Hematopoietic multipotent progenitor cell (in vitro differentiated cells): ENCODE measurements at regions not wholly inside any gene's neighbourhood (a gene's known extent, or its start where the extent isn't known, plus 50 kb on each side); places are given as distances from the start of the nearest gene placed in this dataset.
"Not testable (repeated sequence)": the region's sequence is repeated elsewhere in the genome, so short reads cannot be mapped to it uniquely, and the experiment has no call there.

Experiments
- DNase-seq, 3 donors: peaks; one replicate each; pipeline ENCODE4 v3.0.0-alpha.2; 2011 to 2015; ENCODE audit warnings: low read depth in 2 of 3, low spot score in 2 of 3

DNA sequence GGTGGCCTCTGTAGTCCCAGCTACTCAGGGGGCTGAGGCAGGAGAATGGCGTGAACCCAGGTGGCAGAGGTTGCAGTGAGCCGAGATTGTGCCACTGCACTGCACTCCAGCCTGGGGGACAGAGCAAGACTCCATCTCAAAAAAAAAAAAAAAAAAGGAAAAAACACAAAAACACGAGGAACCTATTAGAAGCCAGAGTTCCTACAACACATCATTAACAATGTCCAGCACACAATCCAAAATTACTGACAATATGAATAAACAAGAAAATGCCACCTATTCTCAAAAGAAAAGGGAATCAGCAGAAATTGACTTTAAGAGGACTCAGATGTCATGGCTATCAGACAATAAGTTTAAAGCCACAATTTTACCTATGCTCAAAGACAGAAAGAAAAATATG, 57.3 kb upstream of the HS3ST3A1 start:
- DNase-seq, result not testable (repeated sequence)

DNA sequence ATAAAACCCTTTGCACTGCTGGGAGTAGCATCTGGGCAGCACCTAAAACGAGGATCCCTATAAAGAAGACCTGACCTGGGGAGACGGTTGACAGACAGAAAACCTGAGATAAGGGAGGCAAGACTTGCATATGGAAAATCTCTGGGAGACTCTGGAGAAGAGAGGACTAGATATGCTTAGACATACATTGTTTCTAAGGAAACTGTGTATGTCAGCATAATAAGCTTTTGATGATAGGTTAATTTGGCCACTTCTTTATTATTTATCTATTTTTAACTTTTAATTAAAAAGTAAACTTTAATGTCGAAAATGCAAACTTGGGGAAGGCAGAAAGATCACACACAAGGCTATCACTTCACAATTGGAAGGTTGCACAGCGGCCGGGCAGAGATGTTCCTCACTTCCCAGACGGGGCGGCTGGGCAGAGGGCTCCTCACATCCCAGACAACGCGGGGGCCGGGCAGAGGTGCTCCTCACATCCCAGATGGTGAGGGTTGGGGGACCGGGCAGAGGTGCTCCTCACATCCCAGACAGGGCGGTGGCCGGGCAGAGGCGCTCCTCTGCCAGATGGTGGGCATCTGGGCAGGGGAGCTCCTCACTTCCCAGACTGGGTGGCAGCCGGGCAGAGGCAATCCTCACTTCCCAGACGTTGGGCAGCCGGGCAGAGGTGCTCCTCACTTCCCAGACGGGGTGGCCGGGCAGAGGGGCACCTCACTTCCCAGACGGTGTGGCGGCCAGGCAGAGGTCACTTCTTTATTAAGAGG, 64.3 kb upstream of the HS3ST3A1 start:
- no peak for DNase-seq

DNA sequence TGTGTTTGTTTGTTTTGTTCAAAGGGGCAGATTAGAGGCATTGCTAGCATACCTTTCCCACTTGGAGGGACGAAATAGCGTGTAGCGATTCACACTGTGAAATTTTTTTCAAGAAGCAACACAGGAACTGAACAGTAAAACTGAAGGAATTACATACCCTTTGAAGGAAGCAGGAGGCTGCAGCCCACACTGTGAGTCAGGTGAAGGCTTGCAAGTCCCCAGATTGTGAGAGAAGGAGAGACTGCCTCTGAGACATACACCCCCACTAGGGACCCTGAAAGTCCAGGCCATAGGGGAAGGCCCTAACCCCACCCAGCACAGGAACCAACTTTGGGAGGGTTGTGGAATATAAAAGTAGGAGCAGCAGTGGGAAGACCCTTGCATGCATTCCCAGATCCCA, 69.6 kb upstream of the HS3ST3A1 start:
- no peak for DNase-seq

DNA sequence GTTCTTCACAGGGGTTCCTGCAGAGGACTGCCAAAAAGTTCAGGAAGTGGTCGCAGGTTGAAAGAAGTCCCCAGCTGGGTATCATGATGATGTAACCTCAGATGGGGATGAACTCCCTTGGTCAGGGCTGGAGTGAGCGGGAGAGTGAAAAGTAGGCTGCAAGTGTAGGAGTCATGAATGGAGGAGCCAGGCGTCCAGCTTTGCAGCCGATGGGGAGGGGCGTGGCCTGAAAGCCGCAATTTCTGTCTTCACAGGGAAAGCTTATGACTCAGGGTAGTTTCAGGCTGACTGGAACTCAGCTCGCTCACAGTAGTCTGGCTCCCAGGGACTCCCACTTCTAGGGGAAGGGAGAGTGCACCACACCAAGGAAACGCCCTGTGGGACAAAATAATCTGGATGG, 70.0 kb upstream of the HS3ST3A1 start:
- DNase-seq, result no peak

DNA sequence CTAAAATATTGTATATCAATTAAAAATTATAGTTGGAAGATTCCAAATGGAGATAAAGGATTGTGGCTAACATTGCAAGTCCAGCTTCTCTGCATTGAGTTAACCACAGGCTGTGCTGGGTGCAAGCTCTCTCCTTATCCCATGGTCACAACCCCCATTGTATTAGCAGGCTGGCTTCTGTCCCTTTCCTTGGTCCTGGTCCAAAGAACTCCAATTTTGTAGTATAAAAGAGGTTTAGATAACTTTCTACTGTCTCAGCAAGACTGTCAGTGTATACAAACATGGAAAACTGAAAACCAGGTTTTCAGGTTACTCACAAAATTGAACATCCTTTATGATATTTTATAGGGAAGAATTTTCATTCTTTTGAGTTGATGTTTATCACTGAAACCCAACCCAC, 76.6 kb upstream of the HS3ST3A1 start:
- no peak for DNase-seq

DNA sequence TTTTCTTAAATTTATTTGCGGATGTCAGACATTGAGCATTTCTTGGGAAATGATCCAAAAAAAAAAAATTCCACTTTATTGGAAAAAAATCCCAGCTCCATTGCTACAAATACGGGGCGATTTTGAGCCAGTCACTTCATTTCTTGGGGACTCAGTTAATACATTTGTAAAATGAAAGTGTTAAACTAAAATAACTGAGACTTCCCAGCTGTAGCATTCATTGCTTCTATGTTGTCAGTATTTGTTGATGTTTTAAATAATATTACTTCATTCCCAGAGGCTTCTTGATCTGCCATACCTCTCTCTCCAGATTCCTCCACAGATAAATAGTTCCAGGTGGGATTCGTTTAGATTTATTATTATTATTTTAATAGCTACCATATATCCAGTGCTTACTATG, 77.1 kb upstream of the HS3ST3A1 start:
- DNase-seq, result no peak

DNA sequence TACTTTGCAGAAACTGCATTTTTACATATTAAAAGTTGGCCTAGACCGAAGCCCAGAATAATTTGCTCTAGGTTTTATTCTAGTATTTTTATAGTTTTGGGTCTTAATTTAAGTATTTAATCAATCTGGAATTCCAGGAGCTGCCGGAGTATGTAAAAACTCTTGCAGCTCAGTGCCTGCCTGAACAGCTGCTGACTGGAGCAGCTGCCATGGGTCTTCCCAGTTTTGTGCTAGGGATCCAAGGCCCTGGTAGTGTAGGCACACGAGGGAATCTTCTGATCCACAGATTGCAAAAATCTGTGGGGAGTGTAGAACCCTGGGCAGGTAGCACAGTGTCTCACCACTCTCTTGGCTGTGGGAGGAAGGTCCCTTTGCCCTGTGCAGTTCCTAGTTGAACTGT, 87.0 kb upstream of the HS3ST3A1 start:
- DNase-seq, result no peak

DNA sequence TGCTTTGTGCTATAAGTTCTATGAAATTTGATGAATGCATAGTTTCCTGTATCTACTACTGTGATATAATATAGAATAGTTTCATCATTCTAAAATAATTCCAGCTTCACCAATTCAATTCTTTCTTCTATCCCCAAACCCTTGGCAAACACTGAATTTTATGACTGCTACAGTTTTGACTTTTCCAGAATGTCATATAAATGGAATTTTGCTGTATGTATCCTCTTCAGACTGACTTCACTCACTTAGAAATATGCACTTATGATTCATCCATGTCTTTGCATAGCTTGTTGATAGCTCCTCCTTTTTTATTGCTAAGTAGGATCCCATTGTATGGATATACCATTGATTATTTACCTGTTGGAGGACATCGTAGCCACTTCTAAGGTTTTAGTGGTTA, 89.1 kb upstream of the HS3ST3A1 start:
- DNase-seq, result no peak

DNA sequence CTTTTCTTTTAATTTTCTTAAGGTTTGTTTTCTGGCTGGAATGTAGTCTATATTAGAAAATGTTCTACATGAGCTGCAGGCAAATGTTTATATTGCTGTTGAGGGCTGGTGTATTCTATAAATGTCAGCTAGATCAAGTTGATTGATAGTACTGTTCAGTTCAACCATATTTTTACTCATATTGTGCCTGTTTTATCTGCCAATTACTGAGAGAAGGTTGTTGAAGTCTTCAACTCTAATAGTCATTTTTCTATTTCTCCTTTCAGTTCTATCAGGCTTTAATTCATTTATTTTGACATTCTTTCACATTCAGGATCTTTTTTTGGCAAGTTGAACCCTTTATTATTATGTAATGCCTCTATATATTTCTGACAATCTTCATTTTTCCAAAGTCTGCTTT, 93.2 kb upstream of the HS3ST3A1 start:
- no peak for DNase-seq

DNA sequence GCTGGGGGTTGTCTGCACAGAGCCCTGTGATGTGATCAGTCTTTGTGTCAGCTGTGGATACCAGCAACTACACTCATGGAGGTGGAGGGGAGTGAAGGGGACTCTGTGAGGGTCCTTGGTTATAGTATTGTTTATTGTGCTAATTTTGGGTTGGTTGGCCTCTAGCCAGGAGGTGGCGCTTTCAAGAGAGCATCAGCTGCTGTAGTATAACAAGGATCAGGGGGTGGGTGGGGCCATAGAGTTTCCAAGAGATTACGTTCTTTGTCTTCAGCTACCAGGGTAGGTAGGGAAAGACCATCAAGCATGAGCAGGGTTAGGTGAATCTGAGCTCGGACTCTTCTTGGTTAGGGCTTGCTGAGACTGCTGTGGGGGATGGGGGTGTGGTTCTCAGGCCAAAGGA, 97.1 kb upstream of the HS3ST3A1 start:
- no peak for DNase-seq

DNA sequence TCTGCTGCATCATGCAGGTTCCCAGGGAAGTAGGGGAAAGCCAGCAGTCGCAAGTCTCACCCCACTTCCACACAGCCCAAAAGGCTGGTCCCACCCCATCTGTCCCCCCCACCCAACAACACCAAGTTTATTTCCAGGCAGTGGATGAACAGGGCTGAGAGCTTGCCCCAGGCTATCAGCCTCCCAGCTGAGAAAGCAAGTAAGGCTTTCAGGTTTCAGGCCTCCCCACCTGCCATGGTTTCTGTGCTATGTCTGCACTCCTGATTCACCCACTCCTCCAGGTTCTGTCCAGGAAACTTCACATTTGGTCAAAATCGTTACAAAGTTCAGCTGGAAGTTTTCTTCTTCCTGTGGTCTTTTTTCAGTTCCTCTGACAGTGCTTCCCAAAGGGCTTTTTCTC, 97.5 kb upstream of the HS3ST3A1 start:
- no peak for DNase-seq

DNA sequence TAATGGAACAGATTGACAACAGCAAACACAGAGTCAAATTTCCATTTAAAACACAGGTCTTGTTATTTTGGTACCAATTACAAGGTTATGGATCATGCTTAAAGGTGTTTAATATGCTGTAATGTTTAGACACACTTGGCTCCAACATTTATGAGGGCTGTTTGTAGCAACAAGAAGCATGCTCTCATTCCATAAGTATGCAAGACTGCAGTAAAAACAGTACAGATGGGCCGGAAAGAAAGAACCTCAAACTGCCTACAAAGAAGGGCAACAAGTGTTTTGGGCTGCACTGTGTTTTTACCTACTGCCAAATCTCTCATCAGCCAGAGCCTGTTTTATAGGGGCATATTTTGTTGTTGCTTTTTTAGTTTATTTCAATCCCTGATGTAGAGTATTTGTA, 100.5 kb upstream of the HS3ST3A1 start:
- DNase-seq, result no peak

DNA sequence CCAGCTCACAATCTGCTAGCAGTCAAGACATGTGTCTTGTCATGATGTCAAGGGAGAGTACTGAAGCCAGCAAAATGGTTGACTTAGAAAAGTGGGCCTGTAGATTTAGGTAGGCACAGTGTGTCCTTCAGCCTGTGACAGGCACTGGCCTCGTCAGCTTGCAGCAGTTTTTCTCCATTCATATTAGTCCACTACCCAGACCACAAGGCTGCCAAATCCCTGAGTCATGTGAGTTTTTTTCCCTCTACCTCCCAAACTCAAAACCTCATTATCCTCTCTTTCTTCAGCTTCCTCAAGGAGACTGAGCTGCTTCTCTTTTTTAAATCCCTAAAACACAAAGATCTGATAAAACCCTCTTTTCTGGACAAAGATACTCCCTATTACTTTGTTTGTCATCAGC, 102.6 kb upstream of the HS3ST3A1 start:
- DNase-seq, result no peak

DNA sequence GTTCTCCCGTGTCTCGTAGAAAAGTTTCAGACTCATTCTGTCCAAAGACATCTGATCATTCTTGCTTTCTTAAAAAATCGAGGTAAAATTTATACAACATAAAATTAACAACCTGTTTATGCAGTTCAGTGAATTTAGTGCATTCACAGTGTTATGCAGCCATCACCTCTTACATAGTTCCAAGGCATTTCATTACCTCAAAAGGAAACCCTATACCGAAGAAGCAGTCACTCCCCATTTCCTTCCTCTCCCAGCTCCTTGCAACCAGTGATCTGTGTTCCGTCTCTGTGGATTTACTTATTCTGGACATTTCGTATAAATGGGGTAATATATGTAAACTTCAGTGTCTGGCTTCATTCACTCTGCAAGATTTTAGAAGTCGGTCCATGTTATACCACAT, 103.5 kb upstream of the HS3ST3A1 start:
- no peak for DNase-seq

DNA sequence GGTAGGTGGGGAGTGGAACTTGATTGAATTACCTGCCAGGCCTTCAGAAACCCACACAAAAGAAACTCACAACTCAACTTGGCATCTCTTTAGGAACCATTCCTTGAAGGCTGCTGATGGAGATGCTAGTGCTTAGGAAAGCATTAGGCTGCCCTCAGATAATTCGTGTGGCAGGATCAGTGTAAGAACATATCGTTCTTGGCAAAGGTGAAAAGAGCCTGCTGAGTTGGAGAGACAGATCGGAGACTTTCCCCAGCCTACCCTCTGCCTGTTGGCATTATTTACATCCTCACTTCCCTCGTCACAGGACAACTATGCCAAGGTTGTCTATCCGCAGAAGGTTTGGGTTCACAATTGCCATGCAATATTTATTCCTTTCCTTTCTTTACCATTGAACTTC, 120.0 kb upstream of the HS3ST3A1 start:
- no peak for DNase-seq

DNA sequence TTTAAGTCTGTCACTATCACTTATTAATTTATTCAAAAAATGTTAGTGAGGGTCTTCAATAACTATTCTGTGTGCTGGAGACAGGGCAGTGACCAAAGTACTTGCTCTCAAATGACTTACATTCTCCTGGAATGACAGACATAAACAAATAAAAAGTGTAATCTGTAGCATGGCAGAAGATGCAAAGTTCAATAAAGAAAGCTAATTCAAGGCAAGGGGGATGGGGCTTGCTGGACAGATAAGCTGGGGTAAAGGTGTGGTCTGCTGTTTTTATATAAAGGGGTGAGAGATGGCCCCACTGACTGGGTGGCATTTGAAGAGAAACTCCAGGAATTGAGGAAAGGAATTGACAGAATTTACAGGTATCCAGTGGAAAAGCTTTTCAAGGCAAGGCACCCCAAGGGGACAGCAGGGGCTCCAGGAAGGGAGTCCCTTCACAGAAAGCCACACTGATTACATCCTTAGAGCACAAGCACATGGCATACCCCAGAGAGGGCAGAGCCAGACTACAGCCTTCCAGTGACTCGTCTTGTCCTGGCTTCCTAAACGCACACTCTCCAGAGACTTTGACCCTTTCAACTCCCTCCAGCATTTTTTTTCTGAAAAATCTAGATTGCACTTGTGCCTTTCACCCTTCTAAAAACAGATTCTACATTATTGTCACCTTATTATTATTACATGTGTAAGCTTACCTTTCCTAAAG, 123.7 kb upstream of the HS3ST3A1 start:
- no peak for DNase-seq

DNA sequence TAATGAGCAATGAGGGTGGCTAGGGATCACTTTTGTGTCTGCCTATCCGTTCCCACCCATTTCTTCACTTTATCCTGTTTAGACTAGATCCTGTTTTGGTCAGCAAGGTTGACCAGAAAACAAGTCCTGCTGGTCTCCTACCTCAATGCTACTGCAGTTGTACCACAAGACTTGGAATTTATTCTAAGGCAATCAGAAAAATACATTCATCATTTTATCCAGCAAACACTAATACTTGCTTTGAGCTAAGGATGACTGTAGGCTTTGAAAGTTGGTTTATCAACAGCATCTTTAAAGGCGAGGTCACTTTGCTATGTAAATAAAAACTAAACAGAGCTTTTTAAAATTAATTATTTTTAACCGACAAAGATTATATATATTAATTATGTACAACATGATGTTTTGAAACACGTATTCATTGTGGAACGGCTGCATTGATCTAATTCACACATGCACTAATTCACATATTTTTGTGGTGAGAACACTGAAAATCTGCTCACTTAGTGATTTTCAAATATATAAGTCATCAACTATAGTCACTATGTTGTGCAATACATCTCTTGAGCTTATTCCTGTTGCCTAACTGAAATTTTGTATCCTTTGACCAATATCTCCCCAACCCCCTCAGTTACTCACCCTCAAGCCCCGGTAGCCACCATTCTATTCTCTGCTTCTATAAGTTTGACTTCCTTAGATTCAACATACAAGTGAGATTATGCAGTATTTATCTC, 125.9 kb upstream of the HS3ST3A1 start:
- no peak for DNase-seq

DNA sequence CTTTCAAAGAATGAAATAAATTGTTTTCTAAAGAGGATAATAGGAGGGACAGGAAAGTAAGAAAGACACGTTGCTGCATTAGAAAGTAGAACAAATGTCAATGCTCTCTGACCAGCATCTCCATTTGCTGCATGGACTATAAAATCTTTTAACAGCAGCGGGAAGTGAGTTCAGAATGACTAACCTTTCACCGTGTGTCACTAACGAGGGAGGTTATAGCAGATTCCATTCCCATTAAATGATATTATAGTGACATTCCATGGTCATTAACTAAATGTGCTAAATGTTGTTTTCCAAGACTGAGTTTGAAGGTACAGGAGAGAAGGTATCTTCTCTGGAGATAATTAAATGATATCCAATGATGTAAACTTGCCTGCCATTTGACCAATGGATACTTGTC, 127.1 kb upstream of the HS3ST3A1 start:
- DNase-seq, result no peak

DNA sequence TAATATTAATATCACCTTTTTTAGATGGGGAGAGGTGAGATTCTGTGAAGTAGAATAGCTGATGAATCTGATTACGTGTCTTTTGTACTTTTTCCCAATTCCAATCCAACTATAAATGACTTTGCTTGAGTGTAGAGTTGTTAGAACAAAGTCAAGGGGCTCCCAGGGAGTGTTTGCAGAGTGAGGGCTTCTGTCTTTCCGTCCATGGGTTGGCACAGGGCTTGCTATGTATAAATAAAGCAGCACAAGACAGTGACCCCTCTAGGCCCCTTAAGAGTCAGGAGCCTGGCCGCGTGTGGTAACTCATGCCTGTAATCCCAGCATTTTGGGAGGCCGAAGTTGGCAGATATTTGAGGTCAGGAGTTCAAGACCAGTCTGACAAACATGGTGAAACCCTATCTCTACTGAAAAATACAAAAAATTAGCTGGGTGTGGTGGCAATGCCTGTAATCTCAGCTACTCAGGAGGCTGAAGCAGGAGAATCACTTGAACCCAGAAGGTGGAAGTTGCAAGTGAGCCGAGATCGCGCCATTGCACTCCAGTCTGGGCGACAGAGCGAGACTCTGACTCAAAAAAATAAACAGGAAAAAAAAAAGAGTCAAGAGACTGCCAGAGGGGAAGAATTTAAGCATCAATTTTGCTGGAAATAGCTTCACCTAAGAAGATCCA, 127.9 kb upstream of the HS3ST3A1 start:
- no peak for DNase-seq

DNA sequence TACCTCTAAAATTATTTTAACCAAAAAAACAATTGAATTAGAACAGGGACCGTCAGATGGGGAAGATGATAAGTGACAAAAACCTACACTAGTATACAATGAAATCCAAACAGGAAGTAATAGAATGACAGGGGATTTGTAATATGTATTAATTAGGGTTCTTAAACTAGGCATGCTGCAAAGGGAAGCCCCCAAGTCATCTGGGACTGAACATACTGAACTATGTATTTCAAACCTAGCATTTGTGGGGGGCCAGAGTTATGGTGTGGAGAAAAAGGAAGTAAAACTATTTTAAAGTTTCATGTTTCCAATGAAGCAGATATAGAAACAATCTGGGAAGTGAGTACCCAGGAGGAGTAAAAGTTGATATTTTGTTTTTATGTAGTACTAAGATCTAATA, 133.2 kb upstream of the HS3ST3A1 start:
- no peak for DNase-seq

DNA sequence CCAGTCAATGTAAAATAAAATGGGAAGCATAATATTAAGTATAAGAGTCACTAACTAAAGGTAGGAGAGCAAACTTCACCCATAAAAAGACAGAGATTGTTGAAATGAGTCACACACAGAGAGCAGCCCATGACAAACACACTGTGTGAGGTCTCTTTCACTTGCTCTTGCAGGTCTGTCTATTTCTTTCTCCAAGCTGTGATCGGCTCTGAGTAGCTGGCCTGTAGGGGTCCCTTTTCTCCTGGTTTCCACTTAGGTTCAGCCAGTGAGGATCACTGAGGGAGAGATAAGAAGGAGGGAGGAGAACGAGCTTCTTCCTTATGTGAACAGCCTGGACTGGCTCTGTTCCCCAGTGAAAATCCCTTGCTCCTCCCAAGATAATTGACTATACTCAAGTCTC, 133.7 kb upstream of the HS3ST3A1 start:
- no peak for DNase-seq
